ENCODE measurements at regions not wholly inside any gene's neighbourhood (a gene's known extent, or its start where the extent isn't known, plus 50 kb on each side); places are given as distances from the start of the nearest gene placed in this dataset.

- Histone ChIP-seq H3K4me1 (peaks cover 0 to 9% (median 7%) of the 10 kb centered on the region in 4 donors), H3K27me3 (no peaks in the 10 kb centered on the region), H3K9me3 (no peaks in the 10 kb centered on the region), H3K36me3 (no peaks in the 10 kb centered on the region), H3K4me3 (no peak overlapping the region), H3K27ac (no peak overlapping the region)
- WGBS, 2 donors: 85 to 89% methylated on average over 2 of the region's 2 CpGs
- TF ChIP-seq CTCF (IDR thresholded peaks at IDR 0.05) (no peak), POLR2A (IDR thresholded peaks at IDR 0.05) (no peak), EP300 (IDR thresholded peaks at IDR 0.05) (no peak), POLR2AphosphoS5 (IDR thresholded peaks at IDR 0.05) (no peak)
- ATAC-seq (ENCODE audit: low FRiP score in 2 of 2) (no peak), DNase-seq (no peak)
Measured at GRCh38 chr5:58122157-58122556, 337.7 kb downstream of the PLK2 start.

GRCh38 chr5:58121391-58121790, 338.5 kb downstream of the PLK2 start:
- Histone ChIP-seq H3K9me3 (no peaks in the 10 kb centered on the region), H3K4me1 (peaks cover 0 to 8% (median under 1%) of the 10 kb centered on the region in 4 donors), H3K27me3 (no peaks in the 10 kb centered on the region), H3K36me3 (no peaks in the 10 kb centered on the region), H3K4me3 (no peak overlapping the region), H3K27ac (no peak overlapping the region)
- TF ChIP-seq POLR2A (IDR thresholded peaks at IDR 0.05) (no peak), EP300 (IDR thresholded peaks at IDR 0.05) (no peak), POLR2AphosphoS5 (IDR thresholded peaks at IDR 0.05) (no peak), CTCF (IDR thresholded peaks at IDR 0.05) (no peak)
- 84% methylated on average over 2 of the region's 2 CpGs for WGBS, 2 donors
- ATAC-seq (ENCODE audit: low FRiP score in 2 of 2): no peak
- no peak for DNase-seq

- 54 to 56% methylated on average over 2 of the region's 2 CpGs for WGBS, 2 donors
- H3K4me1 ChIP-seq: peaks cover 0 to 7% (median 2%) of the 10 kb centered on the region in 4 donors
- no peak overlapping the region for H3K4me3 ChIP-seq
- ATAC-seq (ENCODE audit: low FRiP score in 2 of 2): no peak
- TF ChIP-seq POLR2AphosphoS5 (IDR thresholded peaks at IDR 0.05) (no peak), POLR2A (IDR thresholded peaks at IDR 0.05) (no peak), CTCF (IDR thresholded peaks at IDR 0.05) (no peak), EP300 (IDR thresholded peaks at IDR 0.05) (no peak)
- peak overlapping the region in 1 of 4 donors; percentile 10 for H3K27ac ChIP-seq
- no peaks in the 10 kb centered on the region for H3K27me3 ChIP-seq
- H3K9me3 ChIP-seq: no peaks in the 10 kb centered on the region
- H3K36me3 ChIP-seq: no peaks in the 10 kb centered on the region
- no peak for DNase-seq
Measured at GRCh38 chr5:58117542-58117941, 342.3 kb downstream of the PLK2 start.

GRCh38 chr5:58116346-58116745, 343.5 kb downstream of the PLK2 start:
- H3K27ac ChIP-seq: no peak overlapping the region
- TF ChIP-seq POLR2A (IDR thresholded peaks at IDR 0.05) (no peak), EP300 (IDR thresholded peaks at IDR 0.05) (no peak)
- H3K4me3 ChIP-seq: no peak overlapping the region
- DNase-seq: no peak
- H3K9me3 ChIP-seq: no peaks in the 10 kb centered on the region
- ATAC-seq (ENCODE audit: low FRiP score in 2 of 2): no peak
- no peaks in the 10 kb centered on the region for H3K36me3 ChIP-seq
- WGBS, 2 donors: 64 to 81% methylated on average over 3 of the region's 3 CpGs
- H3K4me1 ChIP-seq: peaks cover 0 to 7% (median 2%) of the 10 kb centered on the region in 4 donors
- H3K27me3 ChIP-seq: no peaks in the 10 kb centered on the region

- Histone ChIP-seq H3K4me1 (peaks cover 0 to 7% (median 2%) of the 10 kb centered on the region in 4 donors), H3K27ac (no peak overlapping the region), H3K4me3 (no peak overlapping the region), H3K9me3 (no peaks in the 10 kb centered on the region), H3K36me3 (no peaks in the 10 kb centered on the region), H3K27me3 (no peaks in the 10 kb centered on the region)
- no peak for ATAC-seq (ENCODE audit: low FRiP score in 2 of 2)
- 84 to 95% methylated on average over 1 of the region's 1 CpG for WGBS, 2 donors
- TF ChIP-seq EP300 (IDR thresholded peaks at IDR 0.05) (no peak), POLR2AphosphoS5 (IDR thresholded peaks at IDR 0.05) (no peak), POLR2A (IDR thresholded peaks at IDR 0.05) (no peak), CTCF (IDR thresholded peaks at IDR 0.05) (no peak)
- DNase-seq: no peak
Measured at GRCh38 chr5:58115811-58116210, 344.1 kb downstream of the PLK2 start.
